ENCODE measurements at regions not wholly inside any gene's neighbourhood (a gene's known extent, or its start where the extent isn't known, plus 50 kb on each side); places are given as distances from the start of the nearest gene placed in this dataset.

DNA sequence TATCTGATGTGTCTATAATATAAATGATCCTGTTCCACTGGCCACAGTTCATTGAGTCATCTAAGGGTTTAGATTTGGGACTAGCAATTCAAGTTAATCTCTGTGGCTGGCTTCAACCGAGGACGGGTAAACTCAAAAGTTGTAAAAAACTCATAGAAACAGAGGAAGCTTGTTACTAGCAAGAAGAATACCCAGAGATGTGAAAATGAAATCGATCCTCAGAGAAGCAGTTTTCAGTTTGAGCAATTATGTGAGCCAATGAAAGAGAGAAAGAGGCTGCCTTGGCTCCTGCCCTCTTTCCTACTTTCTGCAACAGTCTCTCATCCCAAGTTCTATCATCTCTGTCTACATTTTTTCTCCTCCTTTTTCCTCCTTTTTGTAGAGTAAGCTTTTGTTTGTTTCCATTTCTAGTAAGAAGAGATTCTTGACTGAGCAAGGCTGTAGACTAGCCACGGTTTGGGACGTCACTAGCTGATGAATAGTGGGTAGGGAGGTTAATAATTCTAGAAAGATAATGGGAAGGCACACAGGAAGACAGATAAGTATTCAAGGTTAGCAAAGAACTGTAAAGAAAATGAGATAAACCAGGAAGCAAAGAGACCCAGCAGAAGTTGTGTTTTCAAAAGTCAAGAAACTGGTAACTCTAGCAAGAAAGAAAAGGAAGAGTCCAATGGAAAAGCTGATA lies 298.9 kb upstream of the NR2F2 start:
- Histone ChIP-seq H3K9ac (ENCODE audit: insufficient read length, low read depth) (no peak overlapping the region), H3K4me3 (ENCODE audit: insufficient read length, low read depth) (no peak overlapping the region), H3K9me3 (ENCODE audit: insufficient read depth, low read length) (no peaks in the 10 kb centered on the region), H3K27me3 (ENCODE audit: insufficient read depth, insufficient read length) (no peaks in the 10 kb centered on the region), H3K36me3 (ENCODE audit: insufficient read depth, insufficient read length, low read length) (no peaks in the 10 kb centered on the region), H3K4me1 (ENCODE audit: insufficient read depth, insufficient read length) (no peaks in the 10 kb centered on the region)
- DNase-seq (ENCODE audit: low read depth, low spot score), result no peak
- no peak for TF ChIP-seq SUZ12 (IDR thresholded peaks at IDR 0.05; ENCODE audit: extremely low read depth, insufficient read depth, insufficient read length)
- TF ChIP-seq YY1 (IDR thresholded peaks at IDR 0.05; ENCODE audit: insufficient read depth, insufficient read length), result no peak
- no peak for TF ChIP-seq ZNF274 (IDR thresholded peaks at IDR 0.05; ENCODE audit: low read depth, low read length)

DNA sequence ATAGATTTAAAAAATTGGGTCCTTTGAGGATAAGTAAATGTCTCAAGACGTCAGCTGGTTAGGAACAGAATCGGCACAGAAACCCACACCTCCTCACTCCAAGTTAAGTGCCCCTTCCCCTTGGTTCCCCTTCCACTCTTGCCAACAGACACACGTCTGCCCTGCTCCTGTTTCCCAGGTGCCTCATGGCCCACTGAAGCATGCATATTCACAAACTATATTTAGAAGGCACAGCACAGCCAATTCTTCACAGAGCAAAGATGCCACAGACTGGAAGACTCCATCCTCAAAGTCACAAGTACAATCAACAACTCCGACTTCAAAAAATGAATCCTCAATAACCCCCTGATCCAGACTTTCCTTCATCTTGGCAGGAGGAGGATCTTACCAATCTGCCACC lies 295.4 kb upstream of the NR2F2 start:
- no peaks in the 10 kb centered on the region for H3K36me3 ChIP-seq (ENCODE audit: insufficient read depth, insufficient read length, low read length)
- no peak for DNase-seq (ENCODE audit: low read depth, low spot score)
- TF ChIP-seq ZNF274 (IDR thresholded peaks at IDR 0.05; ENCODE audit: low read depth, low read length), result no peak
- TF ChIP-seq YY1 (IDR thresholded peaks at IDR 0.05; ENCODE audit: insufficient read depth, insufficient read length), result no peak
- no peak overlapping the region for H3K9ac ChIP-seq (ENCODE audit: insufficient read length, low read depth)
- no peaks in the 10 kb centered on the region for H3K9me3 ChIP-seq (ENCODE audit: insufficient read depth, low read length)
- no peaks in the 10 kb centered on the region for H3K27me3 ChIP-seq (ENCODE audit: insufficient read depth, insufficient read length)
- no peak overlapping the region for H3K4me3 ChIP-seq (ENCODE audit: insufficient read length, low read depth)
- no peaks in the 10 kb centered on the region for H3K4me1 ChIP-seq (ENCODE audit: insufficient read depth, insufficient read length)

- TF ChIP-seq YY1 (IDR thresholded peaks at IDR 0.05; ENCODE audit: insufficient read depth, insufficient read length) (no peak), ZNF274 (IDR thresholded peaks at IDR 0.05; ENCODE audit: low read depth, low read length) (no peak), SUZ12 (IDR thresholded peaks at IDR 0.05; ENCODE audit: extremely low read depth, insufficient read depth, insufficient read length) (no peak)
- H3K27me3 ChIP-seq (ENCODE audit: insufficient read depth, insufficient read length), result no peaks in the 10 kb centered on the region
- H3K36me3 ChIP-seq (ENCODE audit: insufficient read depth, insufficient read length, low read length), result no peaks in the 10 kb centered on the region
- no peak for DNase-seq (ENCODE audit: low read depth, low spot score)
- H3K9ac ChIP-seq (ENCODE audit: insufficient read length, low read depth), result no peak overlapping the region
- no peak overlapping the region for H3K4me3 ChIP-seq (ENCODE audit: insufficient read length, low read depth)
- no peaks in the 10 kb centered on the region for H3K4me1 ChIP-seq (ENCODE audit: insufficient read depth, insufficient read length)
- no peaks in the 10 kb centered on the region for H3K9me3 ChIP-seq (ENCODE audit: insufficient read depth, low read length)
Measured at GRCh38 chr15:96035635-96036034, 294.9 kb upstream of the NR2F2 start.

DNA sequence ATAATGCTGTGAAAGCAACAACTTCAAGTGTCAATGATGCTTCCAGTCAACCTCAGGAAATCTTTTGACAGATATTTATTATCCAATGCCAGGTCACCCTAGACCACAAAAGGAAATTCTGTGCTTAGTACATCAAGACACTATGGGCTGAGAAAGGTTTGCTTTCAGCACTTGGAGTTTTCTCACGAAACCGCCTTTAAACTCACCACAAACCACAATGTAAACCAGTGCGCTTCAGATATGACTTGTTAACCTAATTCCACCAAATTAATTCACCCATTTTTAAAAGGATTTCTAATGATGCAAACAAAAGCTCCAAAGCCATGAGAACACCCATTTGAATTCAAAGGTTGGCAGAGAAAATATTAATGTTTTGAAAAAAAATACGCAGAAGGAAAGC lies 292.9 kb upstream of the NR2F2 start:
- Histone ChIP-seq H3K9ac (ENCODE audit: insufficient read length, low read depth) (no peak overlapping the region), H3K4me3 (ENCODE audit: insufficient read length, low read depth) (no peak overlapping the region), H3K4me1 (ENCODE audit: insufficient read depth, insufficient read length) (no peaks in the 10 kb centered on the region), H3K9me3 (ENCODE audit: insufficient read depth, low read length) (no peaks in the 10 kb centered on the region), H3K36me3 (ENCODE audit: insufficient read depth, insufficient read length, low read length) (no peaks in the 10 kb centered on the region), H3K27me3 (ENCODE audit: insufficient read depth, insufficient read length) (no peaks in the 10 kb centered on the region)
- no peak for DNase-seq (ENCODE audit: low read depth, low spot score)
- TF ChIP-seq YY1 (IDR thresholded peaks at IDR 0.05; ENCODE audit: insufficient read depth, insufficient read length) (no peak), ZNF274 (IDR thresholded peaks at IDR 0.05; ENCODE audit: low read depth, low read length) (no peak), SUZ12 (IDR thresholded peaks at IDR 0.05; ENCODE audit: extremely low read depth, insufficient read depth, insufficient read length) (no peak)

DNA sequence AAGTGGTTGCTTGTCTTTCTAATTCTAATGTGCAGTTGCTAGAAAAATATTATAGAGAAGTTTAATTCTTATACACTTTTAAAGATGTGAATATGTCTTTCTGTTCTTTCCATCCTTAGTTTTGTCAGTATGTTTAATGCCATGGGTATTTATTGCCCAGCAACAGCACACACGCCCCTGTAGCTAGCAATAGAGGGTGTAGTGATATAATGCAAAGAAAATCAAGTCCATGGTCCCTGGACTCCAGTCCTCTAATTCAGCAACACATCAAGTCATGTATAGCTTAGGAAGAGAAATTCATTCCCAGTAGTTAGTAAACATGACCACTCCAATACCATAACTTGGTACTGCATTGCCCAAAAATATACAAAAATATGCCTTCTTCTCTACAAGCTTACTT lies 292.4 kb upstream of the NR2F2 start:
- DNase-seq (ENCODE audit: low read depth, low spot score), result no peak
- H3K4me3 ChIP-seq (ENCODE audit: insufficient read length, low read depth), result no peak overlapping the region
- TF ChIP-seq YY1 (IDR thresholded peaks at IDR 0.05; ENCODE audit: insufficient read depth, insufficient read length) (no peak), ZNF274 (IDR thresholded peaks at IDR 0.05; ENCODE audit: low read depth, low read length) (no peak), SUZ12 (IDR thresholded peaks at IDR 0.05; ENCODE audit: extremely low read depth, insufficient read depth, insufficient read length) (no peak)
- no peaks in the 10 kb centered on the region for H3K9me3 ChIP-seq (ENCODE audit: insufficient read depth, low read length)
- no peaks in the 10 kb centered on the region for H3K27me3 ChIP-seq (ENCODE audit: insufficient read depth, insufficient read length)
- no peak overlapping the region for H3K9ac ChIP-seq (ENCODE audit: insufficient read length, low read depth)
- no peaks in the 10 kb centered on the region for H3K4me1 ChIP-seq (ENCODE audit: insufficient read depth, insufficient read length)
- no peaks in the 10 kb centered on the region for H3K36me3 ChIP-seq (ENCODE audit: insufficient read depth, insufficient read length, low read length)

DNA sequence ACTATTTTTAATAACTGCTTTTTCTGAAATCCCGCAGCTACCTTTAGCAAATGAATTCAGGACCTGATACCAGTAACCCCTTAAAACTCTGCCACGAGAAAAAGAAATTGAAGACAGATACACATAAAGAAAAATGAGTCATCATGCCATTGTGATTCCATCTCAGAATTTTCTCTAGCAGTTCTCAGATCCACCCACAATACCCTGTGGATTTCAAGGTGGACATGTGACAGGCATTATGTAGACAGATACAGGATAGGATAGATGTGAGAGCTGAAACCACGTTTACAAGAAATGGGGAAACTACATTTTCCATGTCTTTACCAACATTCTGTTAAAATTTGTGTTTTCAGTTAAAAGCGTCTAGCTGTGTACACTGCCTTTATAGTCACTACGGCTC lies 291.9 kb upstream of the NR2F2 start:
- Histone ChIP-seq H3K9ac (ENCODE audit: insufficient read length, low read depth) (no peak overlapping the region), H3K9me3 (ENCODE audit: insufficient read depth, low read length) (no peaks in the 10 kb centered on the region), H3K4me1 (ENCODE audit: insufficient read depth, insufficient read length) (no peaks in the 10 kb centered on the region), H3K4me3 (ENCODE audit: insufficient read length, low read depth) (no peak overlapping the region), H3K27me3 (ENCODE audit: insufficient read depth, insufficient read length) (no peaks in the 10 kb centered on the region), H3K36me3 (ENCODE audit: insufficient read depth, insufficient read length, low read length) (no peaks in the 10 kb centered on the region)
- no peak for DNase-seq (ENCODE audit: low read depth, low spot score)
- TF ChIP-seq SUZ12 (IDR thresholded peaks at IDR 0.05; ENCODE audit: extremely low read depth, insufficient read depth, insufficient read length) (no peak), YY1 (IDR thresholded peaks at IDR 0.05; ENCODE audit: insufficient read depth, insufficient read length) (no peak), ZNF274 (IDR thresholded peaks at IDR 0.05; ENCODE audit: low read depth, low read length) (no peak)

- no peak overlapping the region for H3K9ac ChIP-seq (ENCODE audit: insufficient read length, low read depth)
- H3K4me3 ChIP-seq (ENCODE audit: insufficient read length, low read depth), result no peak overlapping the region
- no peaks in the 10 kb centered on the region for H3K27me3 ChIP-seq (ENCODE audit: insufficient read depth, insufficient read length)
- DNase-seq (ENCODE audit: low read depth, low spot score), result no peak
- H3K36me3 ChIP-seq (ENCODE audit: insufficient read depth, insufficient read length, low read length), result no peaks in the 10 kb centered on the region
- TF ChIP-seq SUZ12 (IDR thresholded peaks at IDR 0.05; ENCODE audit: extremely low read depth, insufficient read depth, insufficient read length), result no peak
- TF ChIP-seq YY1 (IDR thresholded peaks at IDR 0.05; ENCODE audit: insufficient read depth, insufficient read length), result no peak
- TF ChIP-seq ZNF274 (IDR thresholded peaks at IDR 0.05; ENCODE audit: low read depth, low read length), result no peak
- no peaks in the 10 kb centered on the region for H3K4me1 ChIP-seq (ENCODE audit: insufficient read depth, insufficient read length)
- H3K9me3 ChIP-seq (ENCODE audit: insufficient read depth, low read length), result no peaks in the 10 kb centered on the region
Measured at GRCh38 chr15:96041982-96042733, 288.3 kb upstream of the NR2F2 start.
